ENCODE measurements at regions not wholly inside any gene's neighbourhood (a gene's known extent, or its start where the extent isn't known, plus 50 kb on each side); places are given as distances from the start of the nearest gene placed in this dataset.

DNA sequence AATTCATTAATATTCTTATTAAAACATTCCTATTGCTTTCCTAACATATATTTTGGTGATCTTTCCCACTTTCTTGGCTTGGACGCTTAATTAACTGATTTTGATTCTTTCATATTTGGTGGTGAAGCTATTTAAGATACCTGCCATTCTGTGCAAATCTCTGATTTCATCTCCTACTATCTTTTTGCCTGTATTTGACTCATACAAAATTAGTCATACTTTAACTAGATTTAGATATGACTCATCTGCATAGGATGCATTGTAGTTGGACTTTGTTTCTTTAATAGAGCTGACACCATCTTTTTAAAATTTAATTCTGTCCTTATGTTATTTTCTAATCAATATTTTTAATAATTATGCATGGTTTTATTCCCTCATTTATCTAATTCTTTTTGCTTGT, 93.8 kb upstream of the PLPPR4 start:
- Histone ChIP-seq H3K4me3 (ENCODE audit: low read length) (no peak overlapping the region), H3K4me1 (ENCODE audit: control insufficient read depth, insufficient read depth, low read length) (peaks cover 6% of the 10 kb centered on the region), H3K36me3 (ENCODE audit: control insufficient read depth, insufficient read depth, low read length, severe bottlenecking) (no peaks in the 10 kb centered on the region), H3K9ac (ENCODE audit: low read length) (no peak overlapping the region), H3K9me3 (ENCODE audit: control insufficient read depth, low read length) (no peaks in the 10 kb centered on the region), H3K27me3 (replicated peaks; ENCODE audit: control insufficient read depth, insufficient read depth, low read length) (no peaks in the 10 kb centered on the region)
- peak; percentile 45 for DNase-seq (ENCODE audit: low read depth)

DNA sequence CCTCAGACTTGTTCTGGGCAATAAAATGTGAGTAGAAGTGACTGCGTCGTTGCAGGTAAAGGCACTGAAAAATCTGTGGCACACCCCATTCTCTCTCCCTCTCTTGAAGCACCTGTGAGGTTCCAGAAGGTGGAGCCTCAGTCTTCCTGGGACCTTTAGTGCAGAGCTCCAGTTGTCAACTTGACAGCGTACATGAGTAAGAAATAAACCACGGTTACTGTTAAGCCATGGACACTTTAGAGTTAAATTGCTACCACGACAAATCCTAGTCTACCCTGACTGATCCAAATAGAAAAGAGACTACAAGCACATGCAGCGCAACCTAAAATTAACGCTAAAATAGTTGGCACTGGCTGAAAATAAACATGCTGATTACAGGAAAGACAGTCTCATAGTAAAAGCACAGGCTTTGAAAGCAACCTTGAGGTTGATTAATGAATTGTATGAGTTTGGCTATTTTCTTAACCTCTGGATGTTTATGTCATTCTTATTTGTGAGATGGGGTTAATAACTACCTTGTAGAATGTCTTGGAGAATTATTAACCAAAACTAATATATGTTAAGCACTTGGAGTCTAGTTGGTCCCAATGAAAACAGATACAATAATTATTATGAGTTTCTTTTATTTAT, 93.0 kb upstream of the PLPPR4 start:
- Histone ChIP-seq H3K36me3 (ENCODE audit: control insufficient read depth, insufficient read depth, low read length, severe bottlenecking) (no peaks in the 10 kb centered on the region), H3K4me1 (ENCODE audit: control insufficient read depth, insufficient read depth, low read length) (peaks cover 6% of the 10 kb centered on the region), H3K4me3 (ENCODE audit: low read length) (no peak overlapping the region), H3K27me3 (replicated peaks; ENCODE audit: control insufficient read depth, insufficient read depth, low read length) (no peaks in the 10 kb centered on the region), H3K9ac (ENCODE audit: low read length) (no peak overlapping the region), H3K9me3 (ENCODE audit: control insufficient read depth, low read length) (no peaks in the 10 kb centered on the region)
- DNase-seq (ENCODE audit: low read depth), result no peak

DNA sequence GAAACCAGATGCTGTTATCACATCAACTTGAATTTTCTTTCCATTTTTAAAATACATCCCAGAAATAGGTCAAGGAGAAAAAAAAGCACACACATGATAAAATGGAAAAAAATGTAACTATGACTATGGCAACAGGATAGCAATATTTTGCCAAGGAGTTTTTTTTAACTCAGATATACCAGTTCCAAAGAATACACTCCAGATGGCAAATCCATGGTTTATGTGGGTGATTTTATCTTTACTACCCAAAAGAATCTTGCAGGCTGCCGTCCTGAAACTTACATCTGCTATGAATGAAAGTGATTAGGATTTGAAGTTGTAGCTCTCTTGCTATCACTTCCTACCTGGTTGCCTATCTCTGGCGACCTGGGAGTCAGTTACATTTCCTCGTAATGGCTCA, 91.0 kb upstream of the PLPPR4 start:
- no peaks in the 10 kb centered on the region for H3K9me3 ChIP-seq (ENCODE audit: control insufficient read depth, low read length)
- H3K4me1 ChIP-seq (ENCODE audit: control insufficient read depth, insufficient read depth, low read length), result peaks cover 6% of the 10 kb centered on the region
- H3K9ac ChIP-seq (ENCODE audit: low read length), result no peak overlapping the region
- H3K27me3 ChIP-seq (replicated peaks; ENCODE audit: control insufficient read depth, insufficient read depth, low read length), result no peaks in the 10 kb centered on the region
- peak; percentile 36 for DNase-seq (ENCODE audit: low read depth)
- no peak overlapping the region for H3K4me3 ChIP-seq (ENCODE audit: low read length)
- no peaks in the 10 kb centered on the region for H3K36me3 ChIP-seq (ENCODE audit: control insufficient read depth, insufficient read depth, low read length, severe bottlenecking)

DNA sequence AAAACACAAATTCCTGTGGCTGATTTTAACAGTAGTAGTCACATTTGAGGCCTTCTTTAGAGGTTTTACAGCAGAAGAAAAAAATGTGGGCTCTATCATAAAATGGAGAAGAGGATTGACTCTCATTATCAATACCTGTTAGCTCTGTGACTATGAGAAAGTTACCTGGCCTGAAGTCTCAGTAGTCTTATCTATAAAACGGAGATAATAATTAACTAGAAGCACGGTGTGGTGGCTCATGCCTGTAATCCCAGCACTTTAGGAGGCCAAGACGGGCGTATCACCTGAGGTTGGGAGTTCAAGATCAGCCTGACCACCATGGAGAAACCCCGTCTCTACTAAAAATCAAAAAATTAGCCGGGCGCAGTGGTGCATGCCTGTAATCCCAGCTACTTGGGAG, 90.4 kb upstream of the PLPPR4 start:
- no peak overlapping the region for H3K9ac ChIP-seq (ENCODE audit: low read length)
- H3K36me3 ChIP-seq (ENCODE audit: control insufficient read depth, insufficient read depth, low read length, severe bottlenecking), result no peaks in the 10 kb centered on the region
- H3K4me1 ChIP-seq (ENCODE audit: control insufficient read depth, insufficient read depth, low read length), result peaks cover 6% of the 10 kb centered on the region
- no peaks in the 10 kb centered on the region for H3K9me3 ChIP-seq (ENCODE audit: control insufficient read depth, low read length)
- no peak overlapping the region for H3K4me3 ChIP-seq (ENCODE audit: low read length)
- no peak for DNase-seq (ENCODE audit: low read depth)
- H3K27me3 ChIP-seq (replicated peaks; ENCODE audit: control insufficient read depth, insufficient read depth, low read length), result no peaks in the 10 kb centered on the region

DNA sequence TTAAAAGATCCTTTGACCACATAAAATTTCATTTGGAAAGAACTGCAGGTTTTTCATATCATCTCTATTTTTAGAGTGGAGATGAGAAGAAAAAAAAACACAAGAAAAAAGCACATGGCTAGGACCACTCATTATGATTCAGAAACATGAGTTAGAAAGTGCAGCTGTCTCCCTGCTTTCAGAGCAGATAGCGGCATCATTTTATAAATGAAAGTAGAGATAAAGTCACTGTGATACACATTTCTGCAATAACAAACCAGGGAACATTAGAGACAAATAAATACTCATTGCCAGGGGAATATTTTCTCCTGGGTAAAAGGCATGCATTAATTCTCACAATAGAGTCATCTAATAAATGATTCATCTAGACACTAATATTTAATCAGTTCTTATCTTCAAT, 87.5 kb upstream of the PLPPR4 start:
- no peak overlapping the region for H3K4me3 ChIP-seq (ENCODE audit: low read length)
- H3K9ac ChIP-seq (ENCODE audit: low read length), result no peak overlapping the region
- H3K27me3 ChIP-seq (replicated peaks; ENCODE audit: control insufficient read depth, insufficient read depth, low read length), result no peaks in the 10 kb centered on the region
- H3K4me1 ChIP-seq (ENCODE audit: control insufficient read depth, insufficient read depth, low read length), result peaks cover 13% of the 10 kb centered on the region
- H3K36me3 ChIP-seq (ENCODE audit: control insufficient read depth, insufficient read depth, low read length, severe bottlenecking), result no peaks in the 10 kb centered on the region
- DNase-seq (ENCODE audit: low read depth), result no peak
- H3K9me3 ChIP-seq (ENCODE audit: control insufficient read depth, low read length), result no peaks in the 10 kb centered on the region

DNA sequence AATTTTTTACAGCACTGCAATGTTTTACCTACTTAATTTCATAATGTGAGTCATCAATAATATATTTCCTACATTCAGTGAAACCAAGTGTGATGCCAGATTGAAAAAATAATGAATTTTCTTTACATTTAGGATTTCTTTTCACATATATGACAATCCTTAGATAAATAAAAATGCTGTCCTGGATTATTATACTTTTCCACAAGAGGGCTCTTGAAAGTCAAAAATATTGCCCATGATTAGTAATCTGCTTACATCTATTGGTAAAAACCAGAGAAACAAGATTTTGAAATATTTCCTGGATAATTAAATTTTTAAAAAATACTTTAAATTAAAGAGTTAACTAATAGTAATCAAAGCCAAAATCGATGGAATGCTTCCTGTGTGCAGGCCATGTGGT, 86.8 kb upstream of the PLPPR4 start:
- H3K9ac ChIP-seq (ENCODE audit: low read length), result no peak overlapping the region
- no peak overlapping the region for H3K4me3 ChIP-seq (ENCODE audit: low read length)
- no peaks in the 10 kb centered on the region for H3K36me3 ChIP-seq (ENCODE audit: control insufficient read depth, insufficient read depth, low read length, severe bottlenecking)
- peak; percentile 11 for DNase-seq (ENCODE audit: low read depth)
- H3K4me1 ChIP-seq (ENCODE audit: control insufficient read depth, insufficient read depth, low read length), result peaks cover 15% of the 10 kb centered on the region
- no peaks in the 10 kb centered on the region for H3K27me3 ChIP-seq (replicated peaks; ENCODE audit: control insufficient read depth, insufficient read depth, low read length)
- no peaks in the 10 kb centered on the region for H3K9me3 ChIP-seq (ENCODE audit: control insufficient read depth, low read length)

DNA sequence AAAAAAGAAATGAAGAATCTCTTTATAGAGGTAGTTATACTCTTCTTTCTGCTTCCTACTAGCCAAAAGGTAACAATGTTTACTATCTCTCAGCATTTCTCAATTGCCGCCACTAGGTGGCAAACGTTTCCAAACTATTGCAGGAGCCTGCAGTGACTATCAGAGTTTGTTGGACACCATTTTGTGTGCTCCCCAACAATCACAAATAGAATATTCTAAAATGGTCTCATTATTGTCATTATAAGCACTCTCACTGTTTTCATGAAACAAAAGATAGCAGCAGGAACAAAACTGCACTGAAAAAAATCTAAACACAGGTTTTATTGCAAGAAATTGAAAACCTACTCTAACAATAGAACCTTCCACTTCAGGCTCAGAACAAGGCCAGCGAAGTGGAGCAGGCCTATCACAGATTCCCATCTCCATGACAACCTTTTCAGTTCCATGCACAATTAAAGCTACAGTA, 83.9 kb upstream of the PLPPR4 start:
- Histone ChIP-seq H3K4me3 (ENCODE audit: low read length) (no peak overlapping the region), H3K4me1 (ENCODE audit: control insufficient read depth, insufficient read depth, low read length) (peaks cover 15% of the 10 kb centered on the region), H3K9me3 (ENCODE audit: control insufficient read depth, low read length) (no peaks in the 10 kb centered on the region), H3K9ac (ENCODE audit: low read length) (peak overlapping the region; percentile 62), H3K36me3 (ENCODE audit: control insufficient read depth, insufficient read depth, low read length, severe bottlenecking) (no peaks in the 10 kb centered on the region), H3K27me3 (replicated peaks; ENCODE audit: control insufficient read depth, insufficient read depth, low read length) (no peaks in the 10 kb centered on the region)
- peak; percentile 89 for DNase-seq (ENCODE audit: low read depth)

DNA sequence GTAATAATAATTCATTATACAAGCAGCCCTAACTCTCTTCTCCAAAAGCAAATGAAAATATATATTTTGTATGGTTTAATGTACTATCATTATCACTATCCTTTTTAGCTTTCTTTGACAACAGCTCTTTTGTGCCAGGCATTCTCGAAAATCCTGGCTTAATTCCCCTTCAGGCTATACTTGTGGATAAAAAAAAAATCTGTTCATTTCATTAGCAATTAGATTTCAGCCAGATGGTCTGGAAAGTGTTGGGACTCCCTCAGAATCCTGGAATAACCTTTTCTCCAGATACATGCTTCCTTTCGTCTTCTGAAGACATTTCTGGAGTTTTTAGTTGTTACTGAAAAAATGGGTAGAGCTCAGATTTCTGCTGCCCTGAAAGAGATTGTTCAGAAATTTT, 83.4 kb upstream of the PLPPR4 start:
- Histone ChIP-seq H3K9ac (ENCODE audit: low read length) (peak overlapping the region; percentile 62), H3K9me3 (ENCODE audit: control insufficient read depth, low read length) (no peaks in the 10 kb centered on the region), H3K27me3 (replicated peaks; ENCODE audit: control insufficient read depth, insufficient read depth, low read length) (no peaks in the 10 kb centered on the region), H3K4me3 (ENCODE audit: low read length) (no peak overlapping the region), H3K36me3 (ENCODE audit: control insufficient read depth, insufficient read depth, low read length, severe bottlenecking) (no peaks in the 10 kb centered on the region), H3K4me1 (ENCODE audit: control insufficient read depth, insufficient read depth, low read length) (peaks cover 15% of the 10 kb centered on the region)
- no peak for DNase-seq (ENCODE audit: low read depth)

DNA sequence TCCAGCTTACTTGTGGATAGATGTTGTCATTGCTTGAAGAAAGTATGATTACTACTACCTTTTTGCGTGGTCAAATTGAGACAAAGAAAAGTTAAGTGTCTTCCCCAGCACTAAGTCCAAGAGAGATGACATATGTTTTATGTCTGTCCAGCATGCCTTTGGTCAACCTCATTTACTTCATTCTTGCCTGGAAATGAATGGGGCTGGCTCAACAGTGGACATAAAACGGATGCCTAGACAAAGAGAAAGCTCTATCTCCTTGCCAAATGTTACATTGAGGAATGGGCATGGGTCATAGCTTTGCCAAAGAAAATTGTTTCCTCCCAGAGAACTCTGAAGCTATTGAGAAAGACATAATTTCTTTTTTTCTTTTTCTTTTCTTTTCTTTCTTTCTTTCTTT, 82.4 kb upstream of the PLPPR4 start:
- Histone ChIP-seq H3K9ac (ENCODE audit: low read length) (no peak overlapping the region), H3K27me3 (replicated peaks; ENCODE audit: control insufficient read depth, insufficient read depth, low read length) (no peaks in the 10 kb centered on the region), H3K36me3 (ENCODE audit: control insufficient read depth, insufficient read depth, low read length, severe bottlenecking) (no peaks in the 10 kb centered on the region), H3K9me3 (ENCODE audit: control insufficient read depth, low read length) (no peaks in the 10 kb centered on the region), H3K4me3 (ENCODE audit: low read length) (no peak overlapping the region), H3K4me1 (ENCODE audit: control insufficient read depth, insufficient read depth, low read length) (peaks cover 15% of the 10 kb centered on the region)
- DNase-seq (ENCODE audit: low read depth), result no peak

DNA sequence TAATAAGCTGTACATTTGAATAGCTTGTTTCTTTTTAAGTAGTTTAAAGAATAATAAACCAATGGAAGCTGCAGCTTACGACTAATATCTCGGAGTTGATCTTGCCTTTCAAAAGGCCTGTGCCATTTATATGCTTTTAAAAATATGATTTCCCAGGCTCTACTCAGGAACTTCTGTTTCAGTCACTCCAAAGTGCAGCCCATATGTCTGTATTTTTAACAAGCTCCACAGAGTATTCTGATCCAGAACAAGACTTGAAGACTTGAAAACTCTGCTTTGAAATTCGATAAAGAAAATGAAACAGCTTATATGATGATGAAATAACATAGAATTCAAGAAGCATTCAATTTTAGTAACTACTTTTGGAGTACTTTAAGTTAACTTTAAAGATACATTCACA, 79.1 kb upstream of the PLPPR4 start:
- Histone ChIP-seq H3K27me3 (replicated peaks; ENCODE audit: control insufficient read depth, insufficient read depth, low read length) (no peaks in the 10 kb centered on the region), H3K36me3 (ENCODE audit: control insufficient read depth, insufficient read depth, low read length, severe bottlenecking) (no peaks in the 10 kb centered on the region), H3K9ac (ENCODE audit: low read length) (no peak overlapping the region), H3K4me1 (ENCODE audit: control insufficient read depth, insufficient read depth, low read length) (peaks cover 15% of the 10 kb centered on the region), H3K4me3 (ENCODE audit: low read length) (no peak overlapping the region), H3K9me3 (ENCODE audit: control insufficient read depth, low read length) (no peaks in the 10 kb centered on the region)
- DNase-seq (ENCODE audit: low read depth), result no peak

DNA sequence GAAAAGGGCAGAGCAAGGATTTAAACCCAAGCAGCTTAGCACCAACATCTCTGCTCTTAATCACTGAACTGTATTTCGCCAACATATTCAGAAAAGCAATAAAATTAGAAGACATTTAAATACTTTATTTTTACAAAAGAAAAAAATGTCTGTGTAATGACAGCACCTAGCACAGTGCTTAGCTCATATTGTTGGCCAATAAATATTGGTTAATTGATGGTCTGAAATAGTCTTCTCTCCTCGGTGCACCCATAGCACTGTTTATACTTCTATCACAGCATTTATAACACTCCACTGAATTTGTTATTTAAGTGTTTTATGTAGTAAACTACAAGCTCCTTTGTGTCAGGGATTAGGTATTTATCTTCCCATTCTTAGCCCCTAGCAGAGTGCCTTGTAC, 70.9 kb upstream of the PLPPR4 start:
- H3K9me3 ChIP-seq (ENCODE audit: control insufficient read depth, low read length), result no peaks in the 10 kb centered on the region
- DNase-seq (ENCODE audit: low read depth), result no peak
- no peaks in the 10 kb centered on the region for H3K27me3 ChIP-seq (replicated peaks; ENCODE audit: control insufficient read depth, insufficient read depth, low read length)
- no peaks in the 10 kb centered on the region for H3K4me1 ChIP-seq (ENCODE audit: control insufficient read depth, insufficient read depth, low read length)
- H3K9ac ChIP-seq (ENCODE audit: low read length), result no peak overlapping the region
- H3K4me3 ChIP-seq (ENCODE audit: low read length), result no peak overlapping the region
- H3K36me3 ChIP-seq (ENCODE audit: control insufficient read depth, insufficient read depth, low read length, severe bottlenecking), result no peaks in the 10 kb centered on the region

DNA sequence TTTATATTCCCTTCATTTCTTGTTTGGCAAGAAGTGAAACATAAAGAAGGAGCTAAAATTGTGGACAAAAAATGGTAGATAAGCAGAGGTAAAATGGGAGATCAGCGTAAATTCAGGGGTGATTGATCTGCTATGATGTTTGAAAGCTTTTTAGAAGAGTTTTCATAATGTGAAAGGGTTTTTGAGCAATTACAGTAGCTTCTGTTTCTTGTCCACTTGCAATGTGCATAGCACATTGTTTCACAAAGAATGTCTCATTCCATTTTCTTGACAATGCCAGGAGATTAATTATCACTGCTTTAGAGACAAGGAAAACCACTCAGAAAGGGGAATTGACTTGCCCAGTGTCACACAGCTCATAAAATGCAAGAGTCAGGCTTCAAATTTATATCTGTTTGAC, 65.9 kb upstream of the PLPPR4 start:
- no peak for DNase-seq (ENCODE audit: low read depth)
- Histone ChIP-seq H3K9ac (ENCODE audit: low read length) (no peak overlapping the region), H3K4me3 (ENCODE audit: low read length) (no peak overlapping the region), H3K27me3 (replicated peaks; ENCODE audit: control insufficient read depth, insufficient read depth, low read length) (no peaks in the 10 kb centered on the region), H3K9me3 (ENCODE audit: control insufficient read depth, low read length) (no peaks in the 10 kb centered on the region), H3K36me3 (ENCODE audit: control insufficient read depth, insufficient read depth, low read length, severe bottlenecking) (no peaks in the 10 kb centered on the region), H3K4me1 (ENCODE audit: control insufficient read depth, insufficient read depth, low read length) (no peaks in the 10 kb centered on the region)
